ENCODE measurements at regions not wholly inside any gene's neighbourhood (a gene's known extent, or its start where the extent isn't known, plus 50 kb on each side); places are given as distances from the start of the nearest gene placed in this dataset.

DNA sequence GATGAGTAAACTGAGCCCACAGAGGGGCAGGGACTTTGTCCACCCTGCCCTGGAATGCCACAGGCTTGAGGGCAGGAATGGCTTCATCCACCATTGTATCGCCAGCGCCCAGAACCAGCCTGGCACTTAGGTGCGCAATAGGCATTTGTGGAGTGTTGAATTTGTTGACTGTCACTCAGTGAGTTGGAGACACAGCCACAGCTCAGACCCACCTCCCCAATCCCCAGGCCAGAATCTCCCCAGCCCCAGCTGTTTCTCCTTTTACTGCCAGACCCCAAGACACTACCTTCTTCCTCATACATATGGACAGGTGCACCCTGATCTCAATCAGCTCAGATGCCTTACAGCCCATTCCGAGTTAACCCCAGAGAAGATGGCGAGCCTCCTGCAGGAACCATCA lies 674.5 kb downstream of the MATN1 start:
- H3K4me3 ChIP-seq (replicated peaks in 1 of 3; ENCODE audit: insufficient read depth in 1 of 3, low read depth in 2 of 3, low read length in 3 of 3), result no peak overlapping the region
- 57% methylated on average over 5 of the region's 5 CpGs for WGBS (ENCODE audit: low lambda C conversion rate)
- intact Hi-C loops (cut with micrococcal nuclease; ENCODE audit: unreplicated experiment), result no loop called here
- no peak for DNase-seq (ENCODE audit: low spot score)
- FAIRE-seq, result no peak
- no TSS peak for BruUV-seq (replicated peaks)
- CTCF ChIA-PET (ENCODE audit: low intra/inter-chr PET ratio, low total read pairs), result no interaction called here
- H3K36me3 ChIP-seq (replicated peaks in 1 of 2; ENCODE audit: control insufficient read depth in 1 of 2, insufficient read depth in 2 of 2, low read length in 2 of 2), result no peaks in the 10 kb centered on the region
- H3K4me1 ChIP-seq (ENCODE audit: insufficient read depth, low read length), result no peaks in the 10 kb centered on the region
- in situ Hi-C loops (cut with HindIII; ENCODE audit: extremely low pct_ligation_motif_present, low pct_unique_long_range_greater_than_20kb), result no loop called here
- H3K9ac ChIP-seq (ENCODE audit: insufficient read depth, low read depth, low read length), result no peak overlapping the region
- H3K27me3 ChIP-seq (ENCODE audit: control insufficient read depth in 1 of 2, insufficient read depth in 2 of 2, low read length in 2 of 2), result peaks cover 2 to 7% of the 10 kb centered on the region in 2 experiments; a peak in 2 of 5 replicates
- H3K79me2 ChIP-seq (ENCODE audit: insufficient read depth, low read length), result no peaks in the 10 kb centered on the region
- H2AFZ ChIP-seq (ENCODE audit: low read length), result no peak overlapping the region
- no peaks in the 10 kb centered on the region for H3K9me3 ChIP-seq (ENCODE audit: low read length)
- ATAC-seq, result no peak
- peaks cover 2% of the 10 kb centered on the region; the same call in 1 of the 2 replicates for H4K20me1 ChIP-seq (ENCODE audit: insufficient read depth, low read length)
- no peak overlapping the region for H3K4me2 ChIP-seq (ENCODE audit: low read depth, low read length)
- no peak overlapping the region for H3K27ac ChIP-seq (ENCODE audit: extremely low read length, insufficient read depth, low read length)
- POLR2A ChIA-PET, result no interaction called here
- no peak for TF ChIP-seq ZNF530 (CRISPR knock-in tag; IDR thresholded peaks at IDR 0.05; ENCODE audit: low read depth)
- no peak for TF ChIP-seq ZNF713 (CRISPR knock-in tag; IDR thresholded peaks at IDR 0.05)
- TF ChIP-seq, protein P1, sequence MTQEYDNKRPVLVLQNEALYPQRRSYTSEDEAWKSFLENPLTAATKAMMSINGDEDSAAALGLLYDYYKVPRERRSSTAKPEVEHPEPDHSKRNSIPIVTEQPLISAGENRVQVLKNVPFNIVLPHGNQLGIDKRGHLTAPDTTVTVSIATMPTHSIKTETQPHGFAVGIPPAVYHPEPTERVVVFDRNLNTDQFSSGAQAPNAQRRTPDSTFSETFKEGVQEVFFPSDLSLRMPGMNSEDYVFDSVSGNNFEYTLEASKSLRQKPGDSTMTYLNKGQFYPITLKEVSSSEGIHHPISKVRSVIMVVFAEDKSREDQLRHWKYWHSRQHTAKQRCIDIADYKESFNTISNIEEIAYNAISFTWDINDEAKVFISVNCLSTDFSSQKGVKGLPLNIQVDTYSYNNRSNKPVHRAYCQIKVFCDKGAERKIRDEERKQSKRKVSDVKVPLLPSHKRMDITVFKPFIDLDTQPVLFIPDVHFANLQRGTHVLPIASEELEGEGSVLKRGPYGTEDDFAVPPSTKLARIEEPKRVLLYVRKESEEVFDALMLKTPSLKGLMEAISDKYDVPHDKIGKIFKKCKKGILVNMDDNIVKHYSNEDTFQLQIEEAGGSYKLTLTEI (CRISPR knock-in tag; conservative IDR thresholded peaks at IDR 0.05), result no peak
- TF ChIP-seq, protein P2, sequence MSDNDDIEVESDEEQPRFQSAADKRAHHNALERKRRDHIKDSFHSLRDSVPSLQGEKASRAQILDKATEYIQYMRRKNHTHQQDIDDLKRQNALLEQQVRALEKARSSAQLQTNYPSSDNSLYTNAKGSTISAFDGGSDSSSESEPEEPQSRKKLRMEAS (IDR thresholded peaks at IDR 0.05), result no peak
- TF ChIP-seq FOXA1 (IDR thresholded peaks at IDR 0.05), result no peak
- no peak for TF ChIP-seq FOXA1 (CRISPR knock-in tag; IDR thresholded peaks at IDR 0.05)
- no peak for TF ChIP-seq ZNF564 (CRISPR knock-in tag; IDR thresholded peaks at IDR 0.05)
- TF ChIP-seq RFX3 (CRISPR knock-in tag; IDR thresholded peaks at IDR 0.05), result no peak
- no peak for TF ChIP-seq ZFP1 (CRISPR knock-in tag; IDR thresholded peaks at IDR 0.05)
- TF ChIP-seq, protein P3, sequence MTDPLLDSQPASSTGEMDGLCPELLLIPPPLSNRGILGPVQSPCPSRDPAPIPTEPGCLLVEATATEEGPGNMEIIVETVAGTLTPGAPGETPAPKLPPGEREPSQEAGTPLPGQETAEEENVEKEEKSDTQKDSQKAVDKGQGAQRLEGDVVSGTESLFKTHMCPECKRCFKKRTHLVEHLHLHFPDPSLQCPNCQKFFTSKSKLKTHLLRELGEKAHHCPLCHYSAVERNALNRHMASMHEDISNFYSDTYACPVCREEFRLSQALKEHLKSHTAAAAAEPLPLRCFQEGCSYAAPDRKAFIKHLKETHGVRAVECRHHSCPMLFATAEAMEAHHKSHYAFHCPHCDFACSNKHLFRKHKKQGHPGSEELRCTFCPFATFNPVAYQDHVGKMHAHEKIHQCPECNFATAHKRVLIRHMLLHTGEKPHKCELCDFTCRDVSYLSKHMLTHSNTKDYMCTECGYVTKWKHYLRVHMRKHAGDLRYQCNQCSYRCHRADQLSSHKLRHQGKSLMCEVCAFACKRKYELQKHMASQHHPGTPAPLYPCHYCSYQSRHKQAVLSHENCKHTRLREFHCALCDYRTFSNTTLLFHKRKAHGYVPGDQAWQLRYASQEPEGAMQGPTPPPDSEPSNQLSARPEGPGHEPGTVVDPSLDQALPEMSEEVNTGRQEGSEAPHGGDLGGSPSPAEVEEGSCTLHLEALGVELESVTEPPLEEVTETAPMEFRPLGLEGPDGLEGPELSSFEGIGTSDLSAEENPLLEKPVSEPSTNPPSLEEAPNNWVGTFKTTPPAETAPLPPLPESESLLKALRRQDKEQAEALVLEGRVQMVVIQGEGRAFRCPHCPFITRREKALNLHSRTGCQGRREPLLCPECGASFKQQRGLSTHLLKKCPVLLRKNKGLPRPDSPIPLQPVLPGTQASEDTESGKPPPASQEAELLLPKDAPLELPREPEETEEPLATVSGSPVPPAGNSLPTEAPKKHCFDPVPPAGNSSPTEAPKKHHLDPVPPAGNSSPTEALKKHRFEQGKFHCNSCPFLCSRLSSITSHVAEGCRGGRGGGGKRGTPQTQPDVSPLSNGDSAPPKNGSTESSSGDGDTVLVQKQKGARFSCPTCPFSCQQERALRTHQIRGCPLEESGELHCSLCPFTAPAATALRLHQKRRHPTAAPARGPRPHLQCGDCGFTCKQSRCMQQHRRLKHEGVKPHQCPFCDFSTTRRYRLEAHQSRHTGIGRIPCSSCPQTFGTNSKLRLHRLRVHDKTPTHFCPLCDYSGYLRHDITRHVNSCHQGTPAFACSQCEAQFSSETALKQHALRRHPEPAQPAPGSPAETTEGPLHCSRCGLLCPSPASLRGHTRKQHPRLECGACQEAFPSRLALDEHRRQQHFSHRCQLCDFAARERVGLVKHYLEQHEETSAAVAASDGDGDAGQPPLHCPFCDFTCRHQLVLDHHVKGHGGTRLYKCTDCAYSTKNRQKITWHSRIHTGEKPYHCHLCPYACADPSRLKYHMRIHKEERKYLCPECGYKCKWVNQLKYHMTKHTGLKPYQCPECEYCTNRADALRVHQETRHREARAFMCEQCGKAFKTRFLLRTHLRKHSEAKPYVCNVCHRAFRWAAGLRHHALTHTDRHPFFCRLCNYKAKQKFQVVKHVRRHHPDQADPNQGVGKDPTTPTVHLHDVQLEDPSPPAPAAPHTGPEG (CRISPR knock-in tag; IDR thresholded peaks at IDR 0.05), result no peak
- TF ChIP-seq CEBPB (IDR thresholded peaks at IDR 0.05; ENCODE audit: borderline replicate concordance, low read depth, low read length), result no peak
- no peak for TF ChIP-seq EP300 (IDR thresholded peaks at IDR 0.05; ENCODE audit: low read depth in 2 of 2, low read length in 2 of 2)
- no peak for TF ChIP-seq EP300 (CRISPR knock-in tag; IDR thresholded peaks at IDR 0.05; ENCODE audit: borderline replicate concordance)
- TF ChIP-seq, protein P4, sequence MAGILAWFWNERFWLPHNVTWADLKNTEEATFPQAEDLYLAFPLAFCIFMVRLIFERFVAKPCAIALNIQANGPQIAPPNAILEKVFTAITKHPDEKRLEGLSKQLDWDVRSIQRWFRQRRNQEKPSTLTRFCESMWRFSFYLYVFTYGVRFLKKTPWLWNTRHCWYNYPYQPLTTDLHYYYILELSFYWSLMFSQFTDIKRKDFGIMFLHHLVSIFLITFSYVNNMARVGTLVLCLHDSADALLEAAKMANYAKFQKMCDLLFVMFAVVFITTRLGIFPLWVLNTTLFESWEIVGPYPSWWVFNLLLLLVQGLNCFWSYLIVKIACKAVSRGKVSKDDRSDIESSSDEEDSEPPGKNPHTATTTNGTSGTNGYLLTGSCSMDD (CRISPR knock-in tag; IDR thresholded peaks at IDR 0.05), result no peak
- no peak for TF ChIP-seq TEAD3 (CRISPR knock-in tag; optimal IDR thresholded peaks at IDR 0.05; ENCODE audit: borderline replicate concordance)
- no peak for TF ChIP-seq ZNF782 (CRISPR knock-in tag; IDR thresholded peaks at IDR 0.05; ENCODE audit: borderline replicate concordance)
- TF ChIP-seq, protein P5, sequence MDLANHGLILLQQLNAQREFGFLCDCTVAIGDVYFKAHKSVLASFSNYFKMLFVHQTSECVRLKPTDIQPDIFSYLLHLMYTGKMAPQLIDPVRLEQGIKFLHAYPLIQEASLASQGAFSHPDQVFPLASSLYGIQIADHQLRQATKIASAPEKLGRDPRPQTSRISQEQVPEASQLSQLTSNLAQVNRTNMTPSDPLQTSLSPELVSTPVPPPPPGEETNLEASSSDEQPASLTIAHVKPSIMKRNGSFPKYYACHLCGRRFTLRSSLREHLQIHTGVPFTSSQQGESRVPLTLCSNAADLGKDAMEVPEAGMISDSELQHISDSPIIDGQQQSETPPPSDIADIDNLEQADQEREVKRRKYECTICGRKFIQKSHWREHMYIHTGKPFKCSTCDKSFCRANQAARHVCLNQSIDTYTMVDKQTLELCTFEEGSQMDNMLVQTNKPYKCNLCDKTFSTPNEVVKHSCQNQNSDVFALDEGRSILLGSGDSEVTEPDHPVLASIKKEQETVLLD (CRISPR knock-in tag; IDR thresholded peaks at IDR 0.05; ENCODE audit: low read depth), result no peak
